DMS53 (cell line): ENCODE measurements at regions not wholly inside any gene's neighbourhood (a gene's known extent, or its start where the extent isn't known, plus 50 kb on each side); places are given as distances from the start of the nearest gene placed in this dataset.
"Not testable (repeated sequence)": the region's sequence is repeated elsewhere in the genome, so short reads cannot be mapped to it uniquely, and the experiment has no call there.

Experiments
- DNase-seq: peaks from one replicate; lab custom pipeline; 2025; lab: John Stamatoyannopoulos, UW

- peak; percentile 96 for DNase-seq
Measured at GRCh38 chr7:81478664-81479063, 291.2 kb downstream of the HGF start.

- peak; percentile 81 for DNase-seq
Measured at GRCh38 chr7:81478201-81478600, 291.6 kb downstream of the HGF start.

- no peak for DNase-seq
Measured at GRCh38 chr7:81473236-81473635, 296.6 kb downstream of the HGF start.

GRCh38 chr7:81470724-81471379 is 299.0 kb downstream of the HGF start:
- DNase-seq, result peak; percentile 39

GRCh38 chr7:81469869-81470723 is 299.8 kb downstream of the HGF start:
- DNase-seq, result peak; percentile 91

- DNase-seq, result no peak
Measured at GRCh38 chr7:81469153-81469868, 300.5 kb downstream of the HGF start.

- no peak for DNase-seq
Measured at GRCh38 chr7:81468526-81468925, 301.3 kb downstream of the HGF start.

- no peak for DNase-seq
Measured at GRCh38 chr7:81467964-81468363, 301.9 kb downstream of the HGF start.

GRCh38 chr7:81462672-81463071 is 307.2 kb downstream of the HGF start:
- DNase-seq, result peak; percentile 92

GRCh38 chr7:81460250-81461045 is 309.4 kb downstream of the HGF start:
- no peak for DNase-seq

- no peak for DNase-seq
Measured at GRCh38 chr7:81459485-81459884, 310.4 kb downstream of the HGF start.

GRCh38 chr7:81457852-81458522 is 311.9 kb downstream of the HGF start:
- peak; percentile 80 for DNase-seq

GRCh38 chr7:81453770-81454169 is 316.1 kb downstream of the HGF start:
- DNase-seq, result not testable (repeated sequence)

- DNase-seq, result no peak
Measured at GRCh38 chr7:81449105-81449504, 320.7 kb downstream of the HGF start.

- DNase-seq, result peak; percentile 80
Measured at GRCh38 chr7:81447351-81447952, 322.4 kb downstream of the HGF start.

- no peak for DNase-seq
Measured at GRCh38 chr7:81446212-81446611, 323.6 kb downstream of the HGF start.

- DNase-seq, result no peak
Measured at GRCh38 chr7:81445462-81445861, 324.4 kb downstream of the HGF start.

GRCh38 chr7:81441750-81442149 is 328.1 kb downstream of the HGF start:
- no peak for DNase-seq

GRCh38 chr7:81439591-81439990 is 330.3 kb downstream of the HGF start:
- no peak for DNase-seq

- DNase-seq, result not testable (repeated sequence)
Measured at GRCh38 chr7:81437160-81437559, 332.7 kb downstream of the HGF start.
